HK-2 (cell line): ENCODE measurements at regions not wholly inside any gene's neighbourhood (a gene's known extent, or its start where the extent isn't known, plus 50 kb on each side); places are given as distances from the start of the nearest gene placed in this dataset.

Experiments used
- DNase-seq: peaks from one replicate; pipeline ENCODE4 v3.0.0-alpha.2; 2018; ENCODE audit not compliant: unreplicated experiment

GRCh38 chr2:128967646-128968045 lies 649.0 kb upstream of the HS6ST1 start:
- no peak for DNase-seq

- no peak for DNase-seq
Observed at GRCh38 chr2:128969374-128969773, 650.7 kb upstream of the HS6ST1 start.

DNA sequence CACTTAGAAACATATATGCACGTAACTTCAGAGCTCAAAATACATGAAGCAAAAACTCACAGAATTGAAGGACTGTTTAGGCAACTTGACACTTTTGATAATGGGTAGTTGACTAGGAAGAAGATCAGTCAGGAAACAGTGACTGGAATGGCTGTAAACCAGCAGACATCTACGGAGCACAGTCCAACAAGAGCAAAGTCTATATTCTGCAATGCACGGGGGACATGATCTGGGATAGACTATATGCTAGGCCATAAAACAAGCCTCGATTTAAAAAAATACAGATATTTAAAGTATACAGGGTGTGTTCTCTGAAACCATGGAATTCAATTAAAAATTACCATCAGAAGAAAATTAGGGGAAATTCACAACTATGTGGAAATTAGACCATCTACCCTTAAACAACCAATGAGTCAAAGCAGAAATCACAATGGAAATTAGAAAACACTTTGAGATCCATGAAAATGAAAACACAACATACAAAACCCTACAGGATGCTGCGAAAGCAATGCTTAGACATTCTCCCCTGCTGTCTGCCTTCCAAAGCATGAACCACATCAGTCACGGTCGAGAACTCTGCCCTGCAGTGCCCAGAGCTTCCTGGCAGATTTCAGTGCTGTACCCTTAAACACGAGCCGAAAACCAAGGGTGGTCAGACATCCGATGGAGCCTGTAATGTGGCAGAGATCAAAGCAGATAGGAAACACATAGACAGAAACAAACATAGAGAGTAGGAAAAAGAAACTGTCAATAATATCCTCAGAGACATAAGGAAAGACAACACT lies 651.9 kb upstream of the HS6ST1 start:
- DNase-seq: no peak

GRCh38 chr2:128973566-128973965 lies 654.9 kb upstream of the HS6ST1 start:
- DNase-seq: no peak

DNA sequence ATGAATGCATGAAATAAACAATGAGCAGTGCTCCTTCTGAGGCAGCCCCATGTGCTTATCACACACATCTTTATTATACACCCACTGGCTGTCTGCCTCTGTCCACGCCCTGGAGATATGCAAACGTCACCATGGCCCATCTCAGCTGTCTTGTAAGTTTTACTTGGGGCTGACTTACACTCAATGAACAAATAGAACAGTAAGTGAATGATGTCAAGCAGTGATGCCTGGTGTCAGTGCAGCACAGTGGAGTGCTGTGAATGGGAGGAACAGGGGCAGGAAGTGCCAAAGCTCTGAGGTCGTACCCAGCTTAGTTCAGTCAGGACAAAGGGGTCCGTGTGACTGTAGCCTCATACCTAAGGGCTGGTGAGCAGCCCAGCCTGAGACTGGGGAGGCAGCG lies 659.5 kb upstream of the HS6ST1 start:
- no peak for DNase-seq

DNA sequence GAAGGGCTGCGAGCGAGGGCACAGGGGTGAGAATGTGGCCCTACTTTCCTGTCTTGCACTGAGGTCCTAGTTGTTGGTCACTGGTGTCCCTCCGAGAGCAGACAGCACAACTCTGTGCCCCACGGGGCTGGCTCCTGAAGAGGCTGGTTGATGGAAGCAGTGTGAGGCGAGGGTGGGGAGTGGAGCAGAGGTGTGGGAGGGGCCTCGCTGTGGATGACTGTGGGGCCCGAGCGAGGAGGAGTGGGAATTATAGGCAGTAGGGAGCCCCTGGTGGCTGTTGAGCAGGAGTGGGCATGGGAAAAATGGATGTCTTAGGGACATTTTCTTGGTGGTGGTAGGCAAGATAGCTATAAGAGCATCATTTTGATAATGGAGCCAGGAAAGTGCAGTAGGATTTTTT lies 660.5 kb upstream of the HS6ST1 start:
- DNase-seq: no peak

GRCh38 chr2:128980475-128980874 lies 661.8 kb upstream of the HS6ST1 start:
- DNase-seq: no peak

DNA sequence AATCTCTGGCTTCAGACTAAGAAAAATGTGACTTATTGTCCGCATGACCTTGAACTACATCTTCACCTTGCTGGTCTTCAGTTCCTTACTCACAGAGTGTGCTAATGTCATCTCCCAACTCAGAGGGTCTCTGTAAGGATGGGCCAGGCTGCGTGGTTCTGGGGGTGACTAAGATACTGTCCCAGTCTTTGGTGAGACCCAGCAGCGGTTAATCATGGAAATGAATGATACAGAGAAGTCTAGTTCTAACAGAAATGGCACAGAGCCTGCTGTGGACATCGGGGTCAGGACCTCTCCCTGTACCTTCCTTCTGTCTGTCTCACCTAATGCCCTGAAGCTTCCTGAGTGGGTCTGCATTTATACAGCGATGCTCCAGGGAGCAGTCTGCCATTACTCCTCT lies 662.7 kb upstream of the HS6ST1 start:
- no peak for DNase-seq

- no peak for DNase-seq
Observed at GRCh38 chr2:128982001-128982400, 663.3 kb upstream of the HS6ST1 start.

DNA sequence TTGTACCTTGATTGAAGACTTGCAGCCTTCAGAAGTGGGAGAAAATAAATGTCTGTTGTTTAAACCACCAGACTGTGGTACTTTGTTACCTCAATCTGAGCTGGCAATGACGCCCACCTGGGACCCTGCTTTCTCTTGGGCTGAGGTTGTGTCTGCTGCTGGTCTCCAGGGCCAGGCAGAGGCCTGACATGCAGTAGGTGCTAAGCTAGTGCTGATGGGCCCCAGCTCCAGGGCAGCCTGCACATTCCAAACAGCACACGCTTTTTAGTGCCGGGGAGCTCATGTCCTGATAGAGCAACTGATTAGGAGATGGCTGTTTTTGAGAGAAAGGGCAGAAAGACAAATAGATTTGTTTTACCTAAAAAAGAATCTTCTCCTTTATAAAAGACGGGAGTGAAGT lies 664.0 kb upstream of the HS6ST1 start:
- DNase-seq: no peak

DNA sequence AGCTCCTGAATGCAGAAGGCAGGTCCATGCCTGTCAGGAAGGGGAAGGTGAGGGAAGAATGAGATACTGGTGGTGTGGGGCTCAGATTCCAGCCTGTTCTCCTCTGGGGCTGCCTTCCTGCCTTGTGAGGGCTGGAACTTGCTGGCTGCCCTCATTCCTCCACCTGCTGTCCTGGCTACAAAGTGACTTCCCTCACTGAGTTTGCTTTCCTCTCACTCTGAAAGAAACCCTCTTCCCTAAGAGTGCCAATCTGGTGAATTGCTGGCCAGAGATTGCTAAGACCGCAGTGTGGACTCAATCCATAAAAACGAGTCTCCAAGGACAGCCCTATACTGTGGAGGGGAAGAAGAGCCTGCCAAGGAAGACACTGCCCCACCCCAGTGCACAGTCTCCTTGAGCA lies 664.4 kb upstream of the HS6ST1 start:
- no peak for DNase-seq

- no peak for DNase-seq
Observed at GRCh38 chr2:128984081-128984480, 665.4 kb upstream of the HS6ST1 start.

GRCh38 chr2:128984855-128985254 lies 666.2 kb upstream of the HS6ST1 start:
- DNase-seq: no peak

GRCh38 chr2:128986026-128986715 lies 667.5 kb upstream of the HS6ST1 start:
- DNase-seq: no peak

GRCh38 chr2:128986867-128987268 lies 668.2 kb upstream of the HS6ST1 start:
- DNase-seq: no peak

GRCh38 chr2:128988326-128988725 lies 669.7 kb upstream of the HS6ST1 start:
- no peak for DNase-seq

DNA sequence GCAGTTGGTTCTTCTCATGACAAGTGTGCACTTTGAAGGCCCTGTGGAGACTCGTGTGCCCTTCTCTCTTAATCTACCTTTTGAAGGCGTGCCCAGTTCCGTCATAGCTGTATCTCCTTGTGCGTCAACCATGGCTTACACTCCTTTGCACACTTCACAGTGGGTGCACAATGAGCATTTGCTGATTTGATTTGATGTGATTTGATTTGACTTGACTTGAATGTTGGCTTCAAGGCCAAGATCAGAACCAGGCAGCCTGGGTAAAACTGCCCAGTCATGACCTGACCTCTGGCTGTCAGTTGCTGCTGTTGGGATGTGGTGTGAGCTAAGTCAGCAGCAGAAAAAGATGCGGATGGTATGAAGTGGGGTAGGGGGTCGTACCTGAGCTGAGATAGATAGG lies 670.3 kb upstream of the HS6ST1 start:
- no peak for DNase-seq

- DNase-seq: no peak
Observed at GRCh38 chr2:128995086-128995485, 676.4 kb upstream of the HS6ST1 start.

DNA sequence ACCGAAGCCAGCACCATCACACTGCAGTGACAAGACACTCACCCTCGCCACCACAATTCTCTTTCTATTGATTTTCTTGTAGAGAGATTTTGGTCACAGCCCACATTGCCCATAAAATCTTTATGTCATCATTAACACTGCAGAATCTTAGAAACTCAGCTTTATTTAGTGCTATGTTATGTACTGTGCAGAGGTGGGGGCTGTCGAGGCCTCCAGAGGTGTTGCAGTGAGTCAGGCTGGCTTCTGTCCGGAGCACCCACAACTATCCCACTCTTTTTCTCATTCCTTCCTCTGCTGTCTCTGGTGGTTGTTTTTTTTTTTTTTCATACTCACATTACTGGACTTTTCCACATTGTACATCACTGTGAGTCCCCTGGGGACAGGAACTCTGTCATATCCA lies 677.4 kb upstream of the HS6ST1 start:
- no peak for DNase-seq

DNA sequence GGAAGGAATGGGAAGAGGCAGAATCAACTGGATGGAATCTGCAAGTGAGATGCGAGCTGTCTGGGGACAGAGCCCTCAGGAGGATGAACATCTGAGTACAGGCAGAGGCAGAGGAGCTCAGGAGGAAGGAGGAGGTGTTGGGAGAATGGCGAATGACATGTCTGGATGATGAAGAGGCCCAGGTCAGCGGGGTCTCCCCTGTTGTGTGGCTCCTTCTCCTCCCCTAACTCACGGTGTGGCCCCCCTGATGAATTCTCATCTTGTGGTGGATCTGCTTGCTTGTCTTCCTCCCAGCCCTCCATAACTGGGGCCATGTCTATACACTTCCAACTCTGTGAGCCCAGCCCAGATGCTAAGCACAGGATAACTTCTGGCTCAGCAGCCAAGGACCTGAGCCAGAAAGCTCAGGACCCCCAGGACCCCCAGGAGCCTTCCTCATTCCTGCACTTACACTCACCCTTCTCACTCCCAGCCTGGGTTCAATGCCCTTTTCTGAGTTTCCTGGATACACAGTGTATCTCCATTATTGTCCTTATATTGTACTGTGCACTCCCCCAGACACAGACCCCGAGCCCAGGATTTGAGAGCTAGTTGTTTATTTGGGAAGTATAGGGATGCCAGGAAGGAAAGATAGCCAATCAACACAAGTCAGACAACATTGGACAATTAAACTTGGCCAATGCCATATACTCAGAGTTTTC lies 678.6 kb upstream of the HS6ST1 start:
- DNase-seq: no peak

- no peak for DNase-seq
Observed at GRCh38 chr2:129001926-129002325, 683.3 kb upstream of the HS6ST1 start.

DNA sequence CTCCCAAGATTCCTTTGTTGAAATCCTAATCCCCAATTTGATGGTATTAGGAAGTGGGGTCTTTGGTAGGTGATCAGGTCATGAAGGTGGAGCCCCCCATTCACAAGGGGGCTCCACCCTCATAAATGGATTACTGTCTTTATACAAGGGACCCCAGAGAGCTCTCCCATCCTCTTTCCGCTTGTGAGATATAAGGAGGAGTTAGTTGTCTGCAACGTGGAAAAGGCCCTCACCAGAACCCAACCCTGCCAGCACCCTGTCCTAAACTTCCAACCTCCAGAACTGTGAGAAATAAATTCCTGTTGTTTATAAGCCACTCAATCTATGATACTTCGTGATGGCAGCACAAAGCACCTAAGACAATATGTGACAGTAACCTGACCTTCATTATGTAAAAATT lies 684.1 kb upstream of the HS6ST1 start:
- no peak for DNase-seq

- no peak for DNase-seq
Observed at GRCh38 chr2:129004485-129004884, 685.8 kb upstream of the HS6ST1 start.
